GM21360 (cell line): ENCODE measurements at regions not wholly inside any gene's neighbourhood (a gene's known extent, or its start where the extent isn't known, plus 50 kb on each side); places are given as distances from the start of the nearest gene placed in this dataset.

Experiments
- ATAC-seq: cut with Tn5 transposase; IDR thresholded peaks from one replicate; pipeline ENCODE4 v1.9.1; 2021; ENCODE audit warnings: mild to moderate bottlenecking, moderate library complexity; ENCODE audit not compliant: unreplicated experiment

GRCh38 chr12:132439333-132439904 lies 50.5 kb upstream of the FBRSL1 start:
- ATAC-seq: no peak

GRCh38 chr12:132438726-132439125 lies 51.2 kb upstream of the FBRSL1 start:
- no peak for ATAC-seq

GRCh38 chr12:132437943-132438700 lies 51.8 kb upstream of the FBRSL1 start:
- ATAC-seq: no peak

GRCh38 chr12:132437252-132437932 lies 52.6 kb upstream of the FBRSL1 start:
- no peak for ATAC-seq

GRCh38 chr12:132436791-132437251 lies 53.1 kb upstream of the FBRSL1 start:
- no peak for ATAC-seq

GRCh38 chr12:132435486-132436187 lies 54.3 kb upstream of the FBRSL1 start:
- no peak for ATAC-seq

- no peak for ATAC-seq
These were observed 56.1 kb upstream of the FBRSL1 start for GRCh38 chr12:132433641-132434395.

GRCh38 chr12:132432721-132433577 lies 57.0 kb upstream of the FBRSL1 start:
- ATAC-seq: no peak

- no peak for ATAC-seq
These were observed 57.7 kb upstream of the FBRSL1 start for GRCh38 chr12:132432126-132432705.

GRCh38 chr12:132430838-132431774 lies 58.8 kb upstream of the FBRSL1 start:
- no peak for ATAC-seq

GRCh38 chr12:132429946-132430643 lies 59.9 kb upstream of the FBRSL1 start:
- ATAC-seq: no peak

- ATAC-seq: no peak
These were observed 60.4 kb upstream of the FBRSL1 start for GRCh38 chr12:132429602-132429945.

GRCh38 chr12:132428936-132429601 lies 60.9 kb upstream of the FBRSL1 start:
- no peak for ATAC-seq

- ATAC-seq: no peak
These were observed 61.7 kb upstream of the FBRSL1 start for GRCh38 chr12:132427999-132428935.

- ATAC-seq: no peak
These were observed 62.7 kb upstream of the FBRSL1 start for GRCh38 chr12:132427174-132427768.
